K562 (cell line): ENCODE measurements at regions not wholly inside any gene's neighbourhood (a gene's known extent, or its start where the extent isn't known, plus 50 kb on each side); places are given as distances from the start of the nearest gene placed in this dataset.

Experiments
- ATAC-seq: fragments of 200-7000 bp; cut with Tn5 transposase; 3 replicates; pipeline ENCODE4 v1.9.1; 2020; ENCODE audit warnings: moderate library complexity
- BruUV-seq: library from RNA; stranded (reverse); fragments of 400-500 nt; replicated peaks from 2 replicates; lab custom pipeline; 2021; lab: Mats Ljungman, UMichigan
- CTCF ChIA-PET: fragments of 300-600 bp; formaldehyde crosslinking; extraction: SDS; loops from one replicate; lab custom pipeline; 2021; ENCODE audit warnings: low intra/inter-chr PET ratio; lab: Yijun Ruan, JAX
- POLR2A ChIA-PET: fragments of 300-600, 350-650 bp; sonication (Branson Sonifier 250); formaldehyde crosslinking; extraction: SDS; loops from one replicate; lab custom pipeline; 2021; ENCODE audit warnings: antibody characterized with exemption, inconsistent platforms; lab: Yijun Ruan, JAX
- DNase-seq, 4 experiments: peaks; one replicate each; pipeline versions ENCODE4 v3.0.0 to v3.0.0-alpha.2; 2011 to 2018; ENCODE audit warnings: low spot score in 3 of 4, mixed read lengths in 3 of 4; ENCODE audit errors: extremely low read depth in 1 of 4
- FAIRE-seq: peaks from 2 replicates; lab custom pipeline; 2011; peaks lifted over from hg19 to GRCh38; lab: Jason Lieb, UNC
- H2AFZ ChIP-seq: 2 replicates; pipeline ENCODE4 v1.6.0; 2011; ENCODE audit warnings: low read depth, low read length, control low read depth, inconsistent platforms
- H3K27ac ChIP-seq: fragments of 200-600 bp; 3 replicates; pipeline ENCODE4 v1.8.0; 2011; ENCODE audit warnings: low read depth, mild to moderate bottlenecking, control low read depth, inconsistent platforms, low read length, moderate library complexity, mixed read lengths; ENCODE audit errors: extremely low read depth
- H3K27me3 ChIP-seq, 2 experiments: fragments of 300-600 bp in 1 of 2; 2 replicates in 1 of 2; 3 replicates in 1 of 2; pipeline versions ENCODE4 v1.6.0 to v1.8.0; 2011; ENCODE audit warnings: inconsistent platforms in 2 of 2, low read length in 2 of 2, mild to moderate bottlenecking in 1 of 2, mixed read lengths in 1 of 2, moderate library complexity in 1 of 2; ENCODE audit not compliant: control insufficient read depth in 2 of 2, insufficient read depth in 2 of 2
- H3K36me3 ChIP-seq: fragments of 300-600 bp; 3 replicates; pipeline ENCODE4 v1.8.0; 2011; ENCODE audit warnings: mild to moderate bottlenecking, low read length, inconsistent platforms; ENCODE audit not compliant: control insufficient read depth, insufficient read depth
- H3K4me1 ChIP-seq, 2 experiments: fragments of 200-600 bp in 1 of 2; replicated peaks in 1 of 2; 2 replicates in 1 of 2; 3 replicates in 1 of 2; pipeline versions ENCODE4 v1.5.1 to v1.8.0; 2011; ENCODE audit warnings: inconsistent platforms in 2 of 2, low read length in 2 of 2, mild to moderate bottlenecking in 1 of 2, mixed read lengths in 1 of 2, moderate library complexity in 1 of 2; ENCODE audit not compliant: control insufficient read depth in 2 of 2, insufficient read depth in 2 of 2
- H3K4me2 ChIP-seq: 2 replicates; pipeline ENCODE4 v1.6.1; 2011; ENCODE audit warnings: low read length, control low read depth, inconsistent platforms, mixed read lengths; ENCODE audit not compliant: insufficient read depth
- H3K4me3 ChIP-seq: fragments of 200-600 bp; sonication (generic), shearing (Covaris generic); 2 replicates; pipeline ENCODE4 v1.5.1; 2016; ENCODE audit warnings: control low read depth, inconsistent platforms
- H3K79me2 ChIP-seq: fragments of 200-600 bp; 3 replicates; pipeline ENCODE4 v1.8.0; 2011; ENCODE audit warnings: low read length, inconsistent platforms; ENCODE audit not compliant: control insufficient read depth, insufficient read depth
- H3K9ac ChIP-seq, 2 experiments: 2 replicates each; pipeline versions ENCODE4 v1.6.0 to v1.6.1; 2011; ENCODE audit warnings: low read depth in 2 of 2, low read length in 2 of 2, control low read depth in 1 of 2, inconsistent platforms in 1 of 2, mild to moderate bottlenecking in 1 of 2, mixed read lengths in 1 of 2; ENCODE audit not compliant: insufficient read depth in 1 of 2
- H3K9me1 ChIP-seq: one replicate; pipeline ENCODE4 v1.6.0; 2011; ENCODE audit warnings: inconsistent platforms, mild to moderate bottlenecking, low read length, moderate library complexity; ENCODE audit not compliant: control insufficient read depth, insufficient read depth
- H3K9me3 ChIP-seq: replicated peaks from 2 replicates; pipeline ENCODE4 v1.5.1; 2011; ENCODE audit warnings: low read depth, low read length, inconsistent platforms; ENCODE audit not compliant: control insufficient read depth, insufficient read depth
- H4K20me1 ChIP-seq: replicated peaks from 2 replicates; pipeline ENCODE4 v1.6.1; 2011; ENCODE audit warnings: low read length, inconsistent platforms, mixed read lengths; ENCODE audit not compliant: control insufficient read depth, insufficient read depth
- BDP1 ChIP-seq: IDR thresholded peaks from 3 replicates; pipeline ENCODE4 v1.6.1; 2011; ENCODE audit not compliant: insufficient read length, insufficient read depth
- CEBPG ChIP-seq, 3 experiments: fragments of 200-800 bp in 1 of 3; sonication (Bioruptor generic) in 1 of 3; sonication (generic) in 1 of 3; formaldehyde crosslinking in 1 of 3; IDR thresholded peaks in 2 of 3; conservative IDR thresholded peaks in 1 of 3; 2 replicates each; pipeline versions ENCODE4 v1.6.1 to v1.8.0; 2016 to 2022; ENCODE audit warnings: missing compliant biosample characterization in 2 of 3, missing genetic modification characterization in 2 of 3, mild to moderate bottlenecking in 1 of 3, missing genetic modification reagents in 1 of 3
- PPARD ChIP-seq: fragments of 250-450 bp; sonication (Bioruptor Pico); IDR thresholded peaks from 2 replicates; pipeline ENCODE4 v1.8.0; 2022; ENCODE audit warnings: inconsistent platforms, mild to moderate bottlenecking, moderate library complexity
- RBM34 ChIP-seq: fragments of 200-400 bp; formaldehyde crosslinking; IDR thresholded peaks from 2 replicates; pipeline ENCODE4 v1.6.1; 2018; ENCODE audit warnings: low read length, borderline replicate concordance; ENCODE audit not compliant: insufficient read depth
- RERE ChIP-seq: sonication (generic); formaldehyde crosslinking; IDR thresholded peaks from 2 replicates; pipeline ENCODE4 v1.8.0; 2023; ENCODE audit warnings: missing genetic modification reagents, mild to moderate bottlenecking, borderline replicate concordance
- TAF9B ChIP-seq: fragments of 450-650 bp; IDR thresholded peaks from 2 replicates; pipeline ENCODE4 v1.6.1; 2018; ENCODE audit warnings: mild to moderate bottlenecking; ENCODE audit not compliant: partially characterized antibody
- ZNF79 ChIP-seq: fragments of 250-450 bp; sonication (Bioruptor Pico); IDR thresholded peaks from 2 replicates; pipeline ENCODE4 v1.4.0; 2020; ENCODE audit warnings: low read depth, mild to moderate bottlenecking, moderate library complexity
- WGBS: fragments of 100-300 bp; shearing (Covaris generic); methylation state at CpG from one replicate; pipeline ENCODE4 v1.1.6; 2016; ENCODE audit warnings: low coverage, mixed read lengths; ENCODE audit not compliant: insufficient coverage; ENCODE audit errors: missing lambda C conversion rate; 5-methylcytosine and 5-hydroxymethylcytosine counted together
- in situ Hi-C: fragments of 300-500 bp; cut with MboI; formaldehyde crosslinking; loops from 4 replicates; pipeline ENCODE4 v1.15.0; 2018; ENCODE audit warnings: inconsistent platforms, mixed read lengths
- intact Hi-C: fragments of 100-400 bp; cut with micrococcal nuclease; formaldehyde crosslinking; loops from 2 replicates; pipeline ENCODE4 v1.14.2; 2022
- TF ChIP-seq, protein P1 (sequence below): sonication (generic); formaldehyde crosslinking; IDR thresholded peaks from 2 replicates; pipeline ENCODE4 v1.8.0; 2022; ENCODE audit warnings: mild to moderate bottlenecking, missing genetic modification reagents

DNA sequence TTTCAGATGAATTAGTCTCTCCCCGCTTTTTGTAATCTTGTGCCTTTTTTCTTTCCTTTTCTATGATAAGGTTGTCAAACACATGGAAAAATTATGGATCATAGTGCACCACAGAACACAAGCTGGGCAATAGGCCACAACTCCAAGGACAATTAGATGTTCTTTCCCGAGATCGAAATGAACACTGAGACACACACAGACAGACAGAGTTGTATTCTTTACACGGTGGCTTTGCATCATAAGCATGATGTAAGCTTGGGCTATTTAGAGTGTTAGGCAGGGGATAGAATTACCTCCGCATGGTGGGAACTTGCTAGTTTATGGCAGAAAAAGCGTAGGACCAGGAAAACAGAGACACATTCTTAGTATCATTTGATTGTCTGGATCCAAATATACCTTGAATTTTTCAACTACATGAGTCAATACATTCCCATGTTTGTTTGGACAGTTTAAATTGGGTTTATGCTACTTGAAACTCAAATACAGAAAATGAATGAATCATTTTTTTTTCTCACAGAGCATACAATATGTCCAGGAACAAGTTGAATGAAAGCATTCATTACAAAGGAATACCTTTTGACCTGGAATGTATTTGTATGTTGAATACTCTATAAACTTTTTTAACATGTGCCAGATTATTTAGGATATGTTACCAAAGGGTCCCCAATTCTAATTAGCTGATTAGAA lies 1611.5 kb upstream of the TMEFF2 start (continued):
- TF ChIP-seq, protein P1, sequence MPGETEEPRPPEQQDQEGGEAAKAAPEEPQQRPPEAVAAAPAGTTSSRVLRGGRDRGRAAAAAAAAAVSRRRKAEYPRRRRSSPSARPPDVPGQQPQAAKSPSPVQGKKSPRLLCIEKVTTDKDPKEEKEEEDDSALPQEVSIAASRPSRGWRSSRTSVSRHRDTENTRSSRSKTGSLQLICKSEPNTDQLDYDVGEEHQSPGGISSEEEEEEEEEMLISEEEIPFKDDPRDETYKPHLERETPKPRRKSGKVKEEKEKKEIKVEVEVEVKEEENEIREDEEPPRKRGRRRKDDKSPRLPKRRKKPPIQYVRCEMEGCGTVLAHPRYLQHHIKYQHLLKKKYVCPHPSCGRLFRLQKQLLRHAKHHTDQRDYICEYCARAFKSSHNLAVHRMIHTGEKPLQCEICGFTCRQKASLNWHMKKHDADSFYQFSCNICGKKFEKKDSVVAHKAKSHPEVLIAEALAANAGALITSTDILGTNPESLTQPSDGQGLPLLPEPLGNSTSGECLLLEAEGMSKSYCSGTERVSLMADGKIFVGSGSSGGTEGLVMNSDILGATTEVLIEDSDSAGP (CRISPR knock-in tag): no peak
- TF ChIP-seq PPARD (CRISPR knock-in tag): no peak
- TF ChIP-seq BDP1: no peak

GRCh38 chr2:193796847-193797246 lies 1602.1 kb upstream of the TMEFF2 start:
- no peak for ATAC-seq
- Histone ChIP-seq H3K27me3 (no peaks in the 10 kb centered on the region), H3K4me1 (no peaks in the 10 kb centered on the region), H3K9me3 (no peaks in the 10 kb centered on the region), H2AFZ (no peak overlapping the region), H3K36me3 (no peaks in the 10 kb centered on the region), H3K4me2 (no peak overlapping the region), H3K9ac (no peak overlapping the region), H3K4me3 (no peak overlapping the region), H4K20me1 (no peaks in the 10 kb centered on the region), H3K79me2 (no peaks in the 10 kb centered on the region), H3K27ac (no peak overlapping the region), H3K9me1 (no peaks in the 10 kb centered on the region)
- no peak for DNase-seq
- no peak for FAIRE-seq
- in situ Hi-C loops (no loop called here), intact Hi-C loops (no loop called here)
- BruUV-seq: no TSS peak
- ChIA-PET CTCF (no interaction called here), POLR2A (no interaction called here)
- WGBS: no CpG with 5 or more reads among the region's 1 CpG
- TF ChIP-seq RBM34 (no peak), TAF9B (no peak), ZNF79 (CRISPR knock-in tag) (no peak), CEBPG (CRISPR knock-in tag; IDR thresholded peaks at IDR 0.05) (no peak), CEBPG (tag; conservative IDR thresholded peaks at IDR 0.05 in 1 of 2, IDR thresholded peaks at IDR 0.05 in 1 of 2) (no peak), RERE (CRISPR knock-in tag) (no peak)
